ENCODE measurements at regions not wholly inside any gene's neighbourhood (a gene's known extent, or its start where the extent isn't known, plus 50 kb on each side); places are given as distances from the start of the nearest gene placed in this dataset.

DNA sequence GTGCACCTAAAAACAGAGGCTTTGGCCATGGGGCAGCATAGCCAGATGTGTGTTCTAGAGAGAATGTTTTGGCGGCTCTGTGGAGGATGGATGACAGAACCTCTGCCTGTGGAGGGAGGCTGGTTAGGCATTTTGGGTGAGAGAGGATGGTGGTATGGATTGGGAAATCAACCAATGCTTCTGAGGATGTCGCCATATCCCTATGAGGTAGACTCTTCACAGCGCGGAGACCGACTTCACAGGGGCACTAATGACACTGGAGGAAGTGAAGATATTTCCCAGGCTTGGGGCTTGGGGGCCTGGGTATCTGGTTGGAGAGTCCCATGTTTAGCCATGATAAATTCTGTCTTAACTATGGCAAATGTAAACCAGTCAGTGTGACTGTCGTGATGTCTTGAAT lies 140.6 kb upstream of the KLF4 start:
- Mint-ChIP-seq H3K27ac (no peak overlapping the region), H3K9me3 (no peaks in the 10 kb centered on the region), H3K36me3 (ENCODE audit: low read depth) (no peaks in the 10 kb centered on the region), H3K27me3 (ENCODE audit: low read depth) (no peaks in the 10 kb centered on the region), H3K4me1 (ENCODE audit: low read depth) (no peaks in the 10 kb centered on the region), H3K4me3 (no peak overlapping the region)

DNA sequence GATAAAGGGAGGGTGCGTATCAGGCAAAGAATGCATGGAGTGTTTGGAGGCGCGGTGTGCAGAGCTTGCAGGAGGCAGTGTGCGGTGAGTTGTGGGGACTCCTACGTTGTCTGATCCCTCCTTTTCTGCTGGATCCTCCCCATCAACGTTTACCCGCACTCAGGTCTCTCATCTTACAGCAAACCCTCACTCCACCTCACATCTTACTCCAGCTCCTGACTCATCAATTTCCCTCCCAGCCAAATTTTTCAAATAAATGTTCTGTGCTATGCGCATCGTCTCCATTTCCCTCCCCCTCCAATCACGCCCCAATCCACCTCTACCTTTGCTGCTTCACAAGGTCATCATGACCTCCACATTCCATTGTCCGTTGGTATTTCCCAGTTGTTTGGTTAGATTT lies 138.9 kb upstream of the KLF4 start:
- no peaks in the 10 kb centered on the region for H3K9me3 Mint-ChIP-seq
- no peaks in the 10 kb centered on the region for H3K4me1 Mint-ChIP-seq (ENCODE audit: low read depth)
- no peaks in the 10 kb centered on the region for H3K27me3 Mint-ChIP-seq (ENCODE audit: low read depth)
- H3K4me3 Mint-ChIP-seq: no peak overlapping the region
- no peak overlapping the region for H3K27ac Mint-ChIP-seq
- H3K36me3 Mint-ChIP-seq (ENCODE audit: low read depth): no peaks in the 10 kb centered on the region

DNA sequence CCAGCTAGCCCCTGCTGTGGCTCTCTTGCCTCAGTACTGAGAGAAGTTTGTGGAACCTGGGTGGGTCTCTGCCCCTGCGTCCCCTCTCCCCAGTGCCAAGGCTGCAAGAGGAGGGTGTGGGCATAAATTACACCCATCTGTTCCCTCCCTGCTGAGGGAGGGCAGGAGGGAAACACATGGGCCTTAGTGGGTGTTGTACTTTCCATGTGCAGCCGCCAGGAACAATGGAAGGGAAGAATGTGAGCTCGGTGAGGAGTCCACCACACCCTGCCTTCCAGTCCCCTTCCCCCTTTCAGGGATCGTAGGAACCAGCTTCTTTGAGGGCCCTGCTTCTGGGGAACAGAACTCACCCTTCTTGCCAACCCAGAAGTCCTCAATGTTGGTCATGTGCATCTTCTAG lies 138.2 kb upstream of the KLF4 start:
- H3K9me3 Mint-ChIP-seq: no peaks in the 10 kb centered on the region
- no peak overlapping the region for H3K27ac Mint-ChIP-seq

GRCh38 chr9:107626118-107626517 lies 136.5 kb upstream of the KLF4 start:
- no peak overlapping the region for H3K4me3 Mint-ChIP-seq

More for the DNA sequence above, 138.2 kb upstream of the KLF4 start:
- H3K4me3 Mint-ChIP-seq: no peak overlapping the region
- no peaks in the 10 kb centered on the region for H3K4me1 Mint-ChIP-seq (ENCODE audit: low read depth)
- no peaks in the 10 kb centered on the region for H3K36me3 Mint-ChIP-seq (ENCODE audit: low read depth)
- H3K27me3 Mint-ChIP-seq (ENCODE audit: low read depth): no peaks in the 10 kb centered on the region

GRCh38 chr9:107625383-107625984 lies 135.9 kb upstream of the KLF4 start:
- Mint-ChIP-seq H3K9me3 (no peaks in the 10 kb centered on the region), H3K4me1 (ENCODE audit: low read depth) (no peaks in the 10 kb centered on the region), H3K27me3 (ENCODE audit: low read depth) (no peaks in the 10 kb centered on the region), H3K27ac (no peak overlapping the region), H3K36me3 (ENCODE audit: low read depth) (no peaks in the 10 kb centered on the region), H3K4me3 (no peak overlapping the region)

More at GRCh38 chr9:107626118-107626517, 136.5 kb upstream of the KLF4 start:
- no peak overlapping the region for H3K27ac Mint-ChIP-seq
- H3K27me3 Mint-ChIP-seq (ENCODE audit: low read depth): no peaks in the 10 kb centered on the region
- no peaks in the 10 kb centered on the region for H3K9me3 Mint-ChIP-seq
- H3K36me3 Mint-ChIP-seq (ENCODE audit: low read depth): no peaks in the 10 kb centered on the region
- no peaks in the 10 kb centered on the region for H3K4me1 Mint-ChIP-seq (ENCODE audit: low read depth)

- Mint-ChIP-seq H3K27ac (no peak overlapping the region), H3K27me3 (ENCODE audit: low read depth) (no peaks in the 10 kb centered on the region), H3K4me1 (ENCODE audit: low read depth) (no peaks in the 10 kb centered on the region), H3K4me3 (no peak overlapping the region), H3K9me3 (no peaks in the 10 kb centered on the region), H3K36me3 (ENCODE audit: low read depth) (no peaks in the 10 kb centered on the region)
These were observed 134.8 kb upstream of the KLF4 start for GRCh38 chr9:107624234-107624948.

- Mint-ChIP-seq H3K27ac (no peak overlapping the region), H3K27me3 (ENCODE audit: low read depth) (no peaks in the 10 kb centered on the region), H3K4me3 (no peak overlapping the region), H3K36me3 (ENCODE audit: low read depth) (no peaks in the 10 kb centered on the region), H3K4me1 (ENCODE audit: low read depth) (no peaks in the 10 kb centered on the region), H3K9me3 (no peaks in the 10 kb centered on the region)
These were observed 131.9 kb upstream of the KLF4 start for GRCh38 chr9:107621436-107621835.

DNA sequence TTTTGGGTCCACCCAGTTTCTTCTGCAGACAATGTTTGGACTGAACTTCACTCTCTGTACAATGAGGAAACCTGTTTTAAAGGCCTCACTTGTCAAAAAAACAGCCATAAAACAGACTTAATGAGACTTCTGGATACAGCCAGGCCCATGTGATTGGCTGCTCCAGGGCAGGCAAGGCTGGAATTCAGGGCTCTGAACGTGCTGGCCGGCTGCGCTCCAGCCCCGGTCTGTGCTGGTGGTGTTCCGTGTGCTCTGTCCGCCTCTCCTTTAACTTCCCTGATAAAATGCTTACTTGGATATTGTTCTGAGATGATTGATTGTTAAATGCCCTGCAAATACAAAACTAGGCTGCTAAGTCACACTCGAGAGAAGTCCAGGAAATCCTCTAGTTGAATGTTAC lies 131.2 kb upstream of the KLF4 start:
- no peak overlapping the region for H3K27ac Mint-ChIP-seq
- no peaks in the 10 kb centered on the region for H3K36me3 Mint-ChIP-seq (ENCODE audit: low read depth)

DNA sequence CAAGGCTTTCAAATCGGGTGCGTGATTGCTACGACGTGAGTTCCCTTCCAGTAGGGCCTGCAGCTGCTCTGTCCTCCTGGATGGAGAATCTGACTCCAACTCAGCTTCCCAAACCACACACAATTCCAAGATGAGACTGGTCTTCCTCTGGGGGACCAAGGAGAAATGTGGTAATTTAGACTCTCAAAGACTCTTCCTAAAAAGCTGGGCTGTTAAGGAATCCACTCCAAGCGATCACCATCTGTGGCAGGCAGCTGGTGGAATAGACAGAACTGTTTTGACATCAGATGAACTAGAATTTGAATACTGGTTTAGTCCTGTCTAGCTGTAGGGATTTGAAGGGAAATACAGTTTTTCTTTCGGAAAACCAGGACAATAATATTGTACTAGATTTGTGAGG lies 130.7 kb upstream of the KLF4 start:
- Mint-ChIP-seq H3K27me3 (ENCODE audit: low read depth) (no peaks in the 10 kb centered on the region), H3K4me3 (no peak overlapping the region), H3K36me3 (ENCODE audit: low read depth) (no peaks in the 10 kb centered on the region), H3K9me3 (no peaks in the 10 kb centered on the region), H3K27ac (no peak overlapping the region), H3K4me1 (ENCODE audit: low read depth) (no peaks in the 10 kb centered on the region)

More for the DNA sequence above, 131.2 kb upstream of the KLF4 start:
- H3K27me3 Mint-ChIP-seq (ENCODE audit: low read depth): no peaks in the 10 kb centered on the region
- no peaks in the 10 kb centered on the region for H3K4me1 Mint-ChIP-seq (ENCODE audit: low read depth)
- H3K9me3 Mint-ChIP-seq: no peaks in the 10 kb centered on the region
- H3K4me3 Mint-ChIP-seq: no peak overlapping the region

- no peaks in the 10 kb centered on the region for H3K9me3 Mint-ChIP-seq
- H3K36me3 Mint-ChIP-seq (ENCODE audit: low read depth): no peaks in the 10 kb centered on the region
- H3K27me3 Mint-ChIP-seq (ENCODE audit: low read depth): no peaks in the 10 kb centered on the region
- H3K4me3 Mint-ChIP-seq: no peak overlapping the region
- H3K4me1 Mint-ChIP-seq (ENCODE audit: low read depth): no peaks in the 10 kb centered on the region
- no peak overlapping the region for H3K27ac Mint-ChIP-seq
These were observed 125.8 kb upstream of the KLF4 start for GRCh38 chr9:107615321-107615720.

DNA sequence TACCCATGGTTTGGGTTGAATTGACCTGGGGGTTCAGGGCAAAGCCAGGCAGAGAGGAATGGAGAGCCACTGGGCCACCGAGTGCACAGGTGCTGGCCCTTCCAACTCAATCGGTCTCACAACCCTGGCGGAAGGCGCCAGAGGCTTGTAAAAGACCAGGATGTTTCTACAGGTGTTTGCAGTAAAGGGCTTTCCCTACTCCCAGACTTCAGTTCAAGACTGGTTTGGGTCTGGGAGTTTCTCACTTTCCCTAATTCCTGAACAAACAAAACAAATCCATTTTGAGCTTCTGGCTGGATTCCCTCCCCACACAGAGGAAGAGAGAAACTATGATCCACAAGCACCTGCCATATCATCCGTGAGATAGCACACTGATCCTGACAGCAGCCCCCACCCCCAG lies 125.2 kb upstream of the KLF4 start:
- H3K27me3 Mint-ChIP-seq (ENCODE audit: low read depth): no peaks in the 10 kb centered on the region
- no peak overlapping the region for H3K27ac Mint-ChIP-seq
- H3K9me3 Mint-ChIP-seq: no peaks in the 10 kb centered on the region
- no peaks in the 10 kb centered on the region for H3K4me1 Mint-ChIP-seq (ENCODE audit: low read depth)
- H3K4me3 Mint-ChIP-seq: no peak overlapping the region
- no peaks in the 10 kb centered on the region for H3K36me3 Mint-ChIP-seq (ENCODE audit: low read depth)

GRCh38 chr9:107613321-107613720 lies 123.8 kb upstream of the KLF4 start:
- no peak overlapping the region for H3K4me3 Mint-ChIP-seq
- no peaks in the 10 kb centered on the region for H3K9me3 Mint-ChIP-seq
- no peaks in the 10 kb centered on the region for H3K27me3 Mint-ChIP-seq (ENCODE audit: low read depth)
- H3K4me1 Mint-ChIP-seq (ENCODE audit: low read depth): no peaks in the 10 kb centered on the region
- no peaks in the 10 kb centered on the region for H3K36me3 Mint-ChIP-seq (ENCODE audit: low read depth)
- H3K27ac Mint-ChIP-seq: no peak overlapping the region

DNA sequence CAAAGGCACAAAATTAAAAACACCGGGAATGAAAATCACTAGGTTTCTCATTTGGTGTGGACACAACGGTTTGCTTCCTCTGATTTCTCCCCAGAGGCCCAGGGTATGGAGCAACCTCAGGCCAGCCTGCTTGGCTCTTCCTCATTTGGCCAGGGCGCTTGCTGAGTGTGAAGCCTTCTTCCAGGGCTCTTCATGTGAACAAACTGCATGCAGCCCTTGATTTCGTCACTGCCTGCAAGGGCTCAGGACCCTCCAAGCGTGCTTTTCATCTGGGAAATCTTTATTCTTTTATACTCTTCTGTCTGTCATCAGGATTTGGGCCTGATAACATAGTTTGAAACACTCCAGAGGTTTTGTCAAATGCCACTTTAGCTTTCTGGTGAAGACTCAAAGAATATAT lies 122.6 kb upstream of the KLF4 start:
- no peaks in the 10 kb centered on the region for H3K36me3 Mint-ChIP-seq (ENCODE audit: low read depth)
- H3K27me3 Mint-ChIP-seq (ENCODE audit: low read depth): no peaks in the 10 kb centered on the region
- no peak overlapping the region for H3K27ac Mint-ChIP-seq
- H3K9me3 Mint-ChIP-seq: no peaks in the 10 kb centered on the region
- no peak overlapping the region for H3K4me3 Mint-ChIP-seq
- no peaks in the 10 kb centered on the region for H3K4me1 Mint-ChIP-seq (ENCODE audit: low read depth)

DNA sequence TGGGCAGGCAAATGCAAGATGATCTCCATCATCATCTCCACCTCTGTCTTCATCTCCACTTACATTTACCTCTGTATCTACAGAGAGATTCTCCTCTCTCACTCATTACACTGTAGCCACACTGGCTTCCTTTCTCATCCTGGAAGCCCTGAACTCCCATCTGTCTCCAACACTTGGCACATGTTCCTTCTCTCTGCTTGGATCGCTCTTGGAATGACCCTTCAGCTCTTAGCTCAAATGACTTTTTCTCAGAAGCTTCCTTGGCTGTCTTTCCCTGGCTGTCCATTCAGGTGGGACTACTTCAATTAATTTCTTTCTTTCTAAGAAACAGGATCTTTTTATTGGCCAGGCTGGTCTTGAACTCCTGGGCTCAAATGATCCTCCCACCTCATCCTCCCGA lies 120.0 kb upstream of the KLF4 start:
- no peaks in the 10 kb centered on the region for H3K27me3 Mint-ChIP-seq (ENCODE audit: low read depth)
- H3K4me3 Mint-ChIP-seq: no peak overlapping the region
- no peak overlapping the region for H3K27ac Mint-ChIP-seq

DNA sequence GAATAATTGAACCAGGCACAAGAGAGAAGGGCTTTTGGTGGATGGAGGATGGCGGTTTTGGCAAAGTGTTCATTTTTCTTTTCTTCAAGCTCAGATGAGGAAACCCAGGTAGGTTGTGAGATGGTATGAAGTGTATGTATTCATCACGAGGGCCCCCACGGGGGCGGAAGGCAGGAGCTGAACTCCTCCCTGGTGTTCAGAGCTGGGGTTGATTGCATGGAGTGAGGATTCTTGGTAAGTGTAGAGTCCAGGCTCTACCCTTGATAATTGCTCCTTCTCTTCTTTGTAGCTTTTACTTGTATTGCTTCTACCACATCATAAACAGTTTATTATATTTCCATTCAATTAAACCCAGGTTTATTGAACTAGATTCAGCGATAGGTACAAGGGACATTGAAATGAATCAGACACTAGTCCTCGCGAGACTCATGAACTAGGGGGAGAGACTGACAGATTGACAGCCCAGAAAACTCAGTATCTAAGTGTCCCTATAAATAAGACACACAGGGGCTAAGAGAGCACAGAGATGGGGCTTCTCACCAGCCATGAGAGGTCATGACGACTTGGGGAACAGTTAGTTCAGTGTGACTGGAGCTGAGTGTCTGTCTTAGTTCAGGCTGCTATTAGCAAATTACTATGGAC lies 116.7 kb upstream of the KLF4 start:
- H3K4me1 Mint-ChIP-seq (ENCODE audit: low read depth): no peaks in the 10 kb centered on the region
- no peaks in the 10 kb centered on the region for H3K9me3 Mint-ChIP-seq
- no peak overlapping the region for H3K27ac Mint-ChIP-seq
- H3K4me3 Mint-ChIP-seq: no peak overlapping the region
- no peaks in the 10 kb centered on the region for H3K27me3 Mint-ChIP-seq (ENCODE audit: low read depth)
- H3K36me3 Mint-ChIP-seq (ENCODE audit: low read depth): no peaks in the 10 kb centered on the region

More for the DNA sequence above, 120.0 kb upstream of the KLF4 start:
- Mint-ChIP-seq H3K4me1 (ENCODE audit: low read depth) (no peaks in the 10 kb centered on the region), H3K9me3 (no peaks in the 10 kb centered on the region), H3K36me3 (ENCODE audit: low read depth) (no peaks in the 10 kb centered on the region)
